HCEC 1CT (cell line): ENCODE measurements at regions not wholly inside any gene's neighbourhood (a gene's known extent, or its start where the extent isn't known, plus 50 kb on each side); places are given as distances from the start of the nearest gene placed in this dataset.
A peak's percentile ranks its signal among the peaks of the same experiment; 100 is the strongest.

Experiments used
- DNase-seq: peaks from one replicate; pipeline ENCODE4 v3.0.0-alpha.2; 2017

- DNase-seq, result no peak
Observed at GRCh38 chr12:43665091-43665490, 93.5 kb downstream of the PUS7L start.

DNA sequence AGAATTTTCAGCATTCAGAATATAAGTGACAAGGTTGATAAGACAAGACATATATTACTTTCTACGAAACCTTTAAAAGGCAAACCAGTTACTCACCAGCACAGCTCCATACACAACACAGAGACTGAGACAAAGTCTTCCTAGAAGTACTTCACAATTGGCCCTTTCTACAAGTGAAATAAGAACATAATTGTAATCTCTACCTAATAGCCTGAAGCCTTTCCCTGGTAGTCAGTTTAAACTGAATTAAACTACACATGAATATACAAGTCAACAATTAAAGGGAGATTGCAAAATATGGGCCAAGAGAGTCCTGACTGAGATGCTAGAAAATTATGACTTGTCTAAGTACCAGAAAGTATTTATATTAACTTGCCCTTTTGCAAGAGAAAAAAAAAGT is 95.9 kb downstream of the PUS7L start:
- no peak for DNase-seq

DNA sequence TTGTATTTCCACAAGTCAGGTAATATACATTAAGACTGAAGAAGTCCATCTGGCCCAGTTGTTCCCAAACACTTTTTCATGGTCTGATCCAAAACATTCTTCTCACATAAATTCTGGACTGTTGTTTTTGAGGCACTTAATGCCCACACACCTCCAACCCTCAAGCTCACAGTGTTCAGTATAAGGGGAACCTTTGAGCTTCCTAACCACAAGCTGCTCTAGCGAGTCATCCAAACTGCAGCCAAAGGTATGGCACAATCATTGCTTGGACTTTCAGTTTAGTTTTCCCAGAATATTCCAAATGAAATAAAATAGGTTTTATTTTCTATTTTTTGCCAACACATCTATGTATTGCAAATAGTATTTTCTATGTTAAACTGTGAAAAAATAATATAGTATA is 103.0 kb downstream of the PUS7L start:
- peak; percentile 9 for DNase-seq

DNA sequence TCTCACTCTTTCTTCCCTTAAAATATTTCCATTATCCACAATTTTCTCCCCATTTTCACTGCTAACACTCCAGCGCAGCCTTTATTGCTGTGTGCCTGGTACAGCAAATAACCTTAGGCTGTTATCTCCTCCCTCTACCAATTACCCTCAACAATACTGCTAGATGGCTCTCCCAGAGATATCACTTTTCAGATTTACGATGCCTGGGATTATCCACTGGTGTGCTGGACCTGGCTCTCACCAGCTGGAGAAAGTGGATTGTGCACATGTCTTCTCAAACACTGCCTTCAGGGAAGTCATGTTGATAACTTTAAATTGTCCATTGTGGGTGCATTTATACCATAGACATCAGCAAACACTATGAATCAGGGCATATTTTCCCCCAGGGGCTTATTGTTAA is 101.9 kb upstream of the ADAMTS20 start:
- DNase-seq, result no peak

DNA sequence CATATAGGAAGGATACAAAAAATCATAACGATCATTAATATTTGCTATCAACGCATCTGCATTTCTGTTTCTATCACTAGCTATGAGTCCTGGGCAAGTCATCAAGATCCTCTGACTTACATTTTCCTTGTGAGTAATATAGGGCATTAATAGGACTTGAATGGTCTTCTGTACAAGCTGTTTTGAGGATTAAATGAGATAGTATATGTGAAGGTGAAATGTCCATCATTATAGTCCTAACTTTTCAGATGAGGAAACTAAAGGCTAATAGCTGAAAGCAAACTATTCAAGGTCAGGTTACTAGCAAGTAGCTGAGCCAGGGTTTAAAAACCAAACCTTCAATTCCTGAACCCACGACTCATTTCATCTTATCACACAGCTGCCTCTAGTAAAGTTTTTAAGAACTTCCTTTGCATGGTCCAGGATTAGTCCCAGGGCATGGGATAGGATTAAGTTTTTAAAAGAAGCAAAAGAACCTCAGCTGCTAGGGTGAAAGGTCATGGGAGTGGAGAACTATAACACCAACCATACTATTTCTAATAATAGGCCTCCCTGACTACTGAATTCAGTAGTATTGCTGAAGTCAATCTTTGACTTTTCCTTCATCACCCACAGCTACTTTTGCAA is 101.4 kb upstream of the ADAMTS20 start:
- no peak for DNase-seq

DNA sequence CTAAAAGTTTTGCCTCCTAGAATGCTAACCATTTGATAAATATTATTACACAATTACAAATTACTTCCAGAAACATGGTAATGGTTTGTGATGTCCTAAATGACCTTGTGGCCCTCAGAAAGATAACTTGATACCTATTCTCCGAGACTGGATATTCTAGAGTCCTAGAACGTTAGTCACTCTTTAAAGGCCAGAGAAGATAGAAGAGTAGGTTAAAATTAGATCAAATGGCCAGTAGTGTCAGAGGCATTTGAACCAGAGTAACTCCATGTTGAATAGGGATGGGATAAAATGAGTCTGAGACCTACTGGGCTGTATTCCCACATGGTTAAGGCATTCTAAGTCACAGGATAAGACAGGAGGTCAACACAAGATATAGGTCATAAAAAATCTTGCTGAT is 96.6 kb upstream of the ADAMTS20 start:
- no peak for DNase-seq

DNA sequence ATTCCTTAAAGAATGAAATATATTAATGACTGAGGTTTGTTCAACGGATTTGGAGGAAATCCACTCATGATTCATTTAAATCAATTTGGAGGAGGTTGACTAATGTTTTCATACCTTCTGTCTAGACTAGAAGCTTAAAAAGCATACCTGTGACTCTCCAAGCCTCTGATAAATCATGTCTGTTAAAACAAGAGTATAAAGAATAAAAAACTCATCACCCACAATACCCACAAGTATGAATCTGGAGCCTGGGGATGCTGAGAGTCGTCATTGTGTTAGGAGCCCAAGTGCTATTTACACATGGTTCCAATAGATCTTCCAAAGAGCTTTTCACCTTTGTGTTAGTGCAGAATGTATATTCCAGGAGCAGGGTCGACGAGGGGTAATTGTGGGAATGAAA is 86.8 kb upstream of the ADAMTS20 start:
- no peak for DNase-seq

DNA sequence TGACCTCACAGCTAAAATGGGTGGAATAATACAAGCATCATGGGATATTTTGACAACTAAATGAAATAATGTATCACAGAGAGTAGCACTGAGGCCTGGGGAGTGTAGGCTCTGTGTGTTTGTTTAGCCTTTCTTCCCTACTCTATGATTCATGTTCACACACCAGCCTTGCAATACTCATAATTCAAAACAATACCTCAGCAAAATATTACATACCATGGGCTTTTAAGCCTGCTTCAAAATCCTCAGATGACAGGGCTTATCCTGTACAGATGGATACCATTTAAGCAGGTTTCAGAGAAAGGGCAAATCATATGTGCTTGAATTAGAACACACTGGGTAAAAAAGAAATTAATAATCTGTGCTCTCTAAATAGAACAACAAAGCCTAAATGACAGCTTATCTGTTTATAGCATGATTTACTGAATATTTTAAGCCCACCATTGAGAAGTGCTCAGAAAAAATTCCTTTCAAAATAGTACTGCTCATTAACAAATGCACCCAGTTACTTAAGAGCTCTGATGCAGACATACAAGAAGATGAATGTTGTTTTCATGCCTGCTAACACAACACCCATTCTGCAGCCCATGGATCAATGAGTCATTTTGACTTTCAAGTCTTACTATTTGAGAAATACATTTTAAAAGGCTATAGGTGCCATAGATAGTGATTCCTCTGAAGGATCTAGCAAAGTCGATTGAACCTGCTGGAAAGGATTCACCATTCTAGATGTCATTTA is 84.9 kb upstream of the ADAMTS20 start:
- DNase-seq, result no peak

DNA sequence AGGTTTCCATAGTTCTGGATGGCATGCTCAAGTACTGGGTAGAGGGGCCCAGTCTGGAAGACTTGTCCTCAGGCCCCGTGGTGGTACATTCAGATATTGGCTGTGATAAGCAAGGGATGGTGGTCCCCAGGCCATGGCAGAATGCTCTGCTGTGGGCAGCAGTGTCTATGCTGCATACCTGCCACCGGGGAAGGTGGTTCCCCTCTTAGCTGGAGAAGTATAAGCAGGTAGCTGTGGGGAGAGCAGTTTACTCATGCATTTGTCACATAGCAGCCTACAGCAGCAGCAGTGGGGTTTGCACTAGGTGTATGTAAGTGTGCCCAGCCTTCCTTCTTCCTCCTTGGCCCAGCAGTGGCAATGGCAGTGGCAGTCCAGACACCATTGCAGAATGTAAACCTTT is 69.3 kb upstream of the ADAMTS20 start:
- no peak for DNase-seq

DNA sequence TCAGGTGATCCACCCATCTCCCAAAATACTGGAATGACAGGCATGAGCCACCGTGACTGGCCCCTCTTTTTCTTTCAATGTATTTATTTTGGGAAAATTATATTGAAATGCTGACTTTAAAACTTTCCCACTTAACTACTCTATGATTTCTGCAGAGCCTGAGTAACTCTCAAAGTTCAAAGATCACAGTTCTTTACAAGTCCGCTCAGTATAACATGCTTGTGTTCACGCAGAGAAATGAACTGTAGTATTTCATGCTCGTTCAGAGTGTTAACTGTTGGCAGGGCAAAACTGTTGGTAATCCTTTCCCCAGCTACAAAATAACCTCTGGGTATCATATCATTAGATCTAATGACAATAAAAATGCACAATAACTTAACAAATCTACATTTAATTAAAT is 50.7 kb upstream of the ADAMTS20 start:
- no peak for DNase-seq
